CD14-positive monocyte (primary cell): ENCODE measurements at regions not wholly inside any gene's neighbourhood (a gene's known extent, or its start where the extent isn't known, plus 50 kb on each side); places are given as distances from the start of the nearest gene placed in this dataset.

Source experiments
- DNase-seq, 3 donors: peaks; one replicate each; pipeline ENCODE4 v3.0.0-alpha.2; 2011 to 2022
- H2AFZ ChIP-seq: 2 replicates; pipeline ENCODE4 v1.6.0; 2012; ENCODE audit warnings: mild to moderate bottlenecking, low read depth, low read length, inconsistent platforms; ENCODE audit not compliant: insufficient read depth, poor library complexity, severe bottlenecking
- H3K27ac ChIP-seq, 2 donors: 1 replicate in 1 of 2; 2 replicates in 1 of 2; pipeline ENCODE4 v1.5.1; 2012 to 2013; ENCODE audit warnings: low read length in 2 of 2, control low read depth in 1 of 2, inconsistent platforms in 1 of 2, low read depth in 1 of 2, mild to moderate bottlenecking in 1 of 2
- H3K27me3 ChIP-seq, 2 donors: one replicate each; pipeline versions ENCODE4 v1.6.0 to v1.6.1; 2011 to 2013; ENCODE audit warnings: low read length in 2 of 2; ENCODE audit not compliant: control insufficient read depth in 2 of 2, insufficient read depth in 2 of 2
- H3K36me3 ChIP-seq, 2 donors: replicated peaks in 1 of 2; 1 replicate in 1 of 2; 2 replicates in 1 of 2; pipeline versions ENCODE4 v1.5.1 to v1.6.1; 2012 to 2013; ENCODE audit warnings: low read length in 2 of 2, control low read depth in 1 of 2, inconsistent platforms in 1 of 2, mild to moderate bottlenecking in 1 of 2; ENCODE audit not compliant: insufficient read depth in 2 of 2, control insufficient read depth in 1 of 2
- H3K4me1 ChIP-seq, 2 donors: 1 replicate in 1 of 2; 2 replicates in 1 of 2; pipeline versions ENCODE4 v1.5.1 to v1.6.1; 2012 to 2013; ENCODE audit warnings: low read length in 2 of 2, control low read depth in 1 of 2, inconsistent platforms in 1 of 2, mild to moderate bottlenecking in 1 of 2, moderate library complexity in 1 of 2; ENCODE audit not compliant: insufficient read depth in 2 of 2, control insufficient read depth in 1 of 2
- H3K4me2 ChIP-seq: replicated peaks from 2 replicates; pipeline ENCODE3; 2012; ENCODE audit warnings: low read length, moderate library complexity, mild to moderate bottlenecking; ENCODE audit not compliant: poor library complexity, severe bottlenecking; ENCODE audit errors: extremely low read depth
- H3K4me3 ChIP-seq, 3 experiments: fragments of 200-600 bp in 1 of 3; sonication (generic) in 1 of 3; replicated peaks in 1 of 3; 1 replicate in 2 of 3; 2 replicates in 1 of 3; pipeline ENCODE4 v1.5.1; 2011 to 2013; ENCODE audit warnings: low read length in 3 of 3, mild to moderate bottlenecking in 3 of 3, control low read depth in 2 of 3, low read depth in 2 of 3, inconsistent platforms in 1 of 3, moderate library complexity in 1 of 3
- H3K79me2 ChIP-seq: 2 replicates; pipeline ENCODE4 v1.6.0; 2012; ENCODE audit warnings: mild to moderate bottlenecking, control low read depth, inconsistent platforms, low read length, moderate library complexity; ENCODE audit not compliant: insufficient read depth
- H3K9ac ChIP-seq: 2 replicates; pipeline ENCODE4 v1.6.0; 2017; ENCODE audit warnings: low read length, mild to moderate bottlenecking; ENCODE audit not compliant: insufficient read depth, poor library complexity, severe bottlenecking
- H3K9me3 ChIP-seq, 2 donors: replicated peaks in 1 of 2; 1 replicate in 1 of 2; 2 replicates in 1 of 2; pipeline versions ENCODE4 v1.5.1 to v1.6.1; 2012 to 2013; ENCODE audit warnings: low read length in 2 of 2, control low read depth in 1 of 2; ENCODE audit not compliant: control insufficient read depth in 1 of 2, insufficient read depth in 1 of 2
- H4K20me1 ChIP-seq: 2 replicates; pipeline ENCODE4 v1.6.0; 2012; ENCODE audit warnings: mild to moderate bottlenecking, low read length, control low read depth, moderate library complexity; ENCODE audit not compliant: insufficient read depth
- H3K27ac Mint-ChIP-seq, 7 donors: one replicate each; pipeline ENCODE4 v1.8.0; 2020; ENCODE audit warnings: mild to moderate bottlenecking in 7 of 7, mixed read lengths in 7 of 7, moderate library complexity in 6 of 7, inconsistent platforms in 2 of 7
- H3K27me3 Mint-ChIP-seq, 3 donors: one replicate each; pipeline ENCODE4 v1.8.0; 2021 to 2022; ENCODE audit warnings: low read depth in 3 of 3, mild to moderate bottlenecking in 3 of 3, mixed read lengths in 3 of 3, moderate library complexity in 3 of 3, inconsistent platforms in 1 of 3
- H3K36me3 Mint-ChIP-seq, 2 donors: one replicate each; pipeline ENCODE4 v1.8.0; 2020; ENCODE audit warnings: mixed read lengths in 2 of 2, inconsistent platforms in 1 of 2, mild to moderate bottlenecking in 1 of 2
- H3K4me1 Mint-ChIP-seq: one replicate; pipeline ENCODE4 v1.8.0; 2020; ENCODE audit warnings: mild to moderate bottlenecking, mixed read lengths
- H3K4me3 Mint-ChIP-seq, 2 donors: one replicate each; pipeline ENCODE4 v1.8.0; 2020; ENCODE audit warnings: mild to moderate bottlenecking in 2 of 2, mixed read lengths in 2 of 2, moderate library complexity in 1 of 2
- H3K9me3 Mint-ChIP-seq, 7 donors: one replicate each; pipeline ENCODE4 v1.8.0; 2020 to 2022; ENCODE audit warnings: mixed read lengths in 7 of 7, mild to moderate bottlenecking in 6 of 7, moderate library complexity in 6 of 7, inconsistent platforms in 2 of 7
- WGBS: methylation state at CpG from one replicate; pipeline ENCODE4 v1.1.5; 2013; ENCODE audit warnings: missing lambda C conversion rate; ENCODE audit not compliant: insufficient coverage; 5-methylcytosine and 5-hydroxymethylcytosine counted together
- intact Hi-C, 2 donors: fragments of 100-400 bp; cut with micrococcal nuclease; formaldehyde crosslinking; loops; one replicate each; pipeline versions ENCODE4 v1.15.0 to v1.15.1; 2023
- TF ChIP-seq, protein P1 (sequence below): fragments of 200-600 bp; IDR thresholded peaks from one replicate; pipeline ENCODE4 v1.8.0; 2022; ENCODE audit warnings: antibody characterized with exemption, mild to moderate bottlenecking

DNA sequence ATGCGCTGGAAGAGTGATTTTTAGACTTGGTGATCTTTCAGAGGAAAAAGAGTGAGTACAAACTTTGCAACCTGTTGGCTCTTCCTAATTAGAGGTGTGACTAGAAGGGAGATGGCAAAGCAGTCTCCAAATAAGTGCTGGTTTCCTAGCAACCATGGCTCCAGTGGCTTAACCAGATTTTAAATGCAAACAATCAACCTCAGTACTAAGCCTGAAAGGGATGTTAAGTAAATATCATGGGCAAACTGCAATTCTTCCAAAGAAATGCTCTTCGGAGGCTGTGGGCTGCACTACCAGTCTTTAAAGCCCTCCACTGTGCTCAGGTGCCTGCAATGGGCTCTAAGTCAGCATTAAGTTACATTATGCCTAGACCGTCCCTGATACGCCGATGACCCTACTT lies 678.1 kb upstream of the CCDC54 start:
- Histone ChIP-seq H3K27ac (no peak overlapping the region), H3K79me2 (no peaks in the 10 kb centered on the region), H3K4me3 (no peak overlapping the region), H3K9ac (no peak overlapping the region), H2AFZ (no peak overlapping the region), H3K27me3 (no peaks in the 10 kb centered on the region), H3K9me3 (peaks cover 0 to 7% of the 10 kb centered on the region in 2 donors), H3K4me2 (no peak overlapping the region), H3K36me3 (no peaks in the 10 kb centered on the region), H3K4me1 (no peaks in the 10 kb centered on the region), H4K20me1 (no peaks in the 10 kb centered on the region)
- peaks cover 0 to 2% (median 0%) of the 10 kb centered on the region in 3 donors for H3K27me3 Mint-ChIP-seq
- intact Hi-C loops = no loop called here
- H3K4me1 Mint-ChIP-seq = no peaks in the 10 kb centered on the region
- H3K27ac Mint-ChIP-seq = no peak overlapping the region
- TF ChIP-seq, protein P1, sequence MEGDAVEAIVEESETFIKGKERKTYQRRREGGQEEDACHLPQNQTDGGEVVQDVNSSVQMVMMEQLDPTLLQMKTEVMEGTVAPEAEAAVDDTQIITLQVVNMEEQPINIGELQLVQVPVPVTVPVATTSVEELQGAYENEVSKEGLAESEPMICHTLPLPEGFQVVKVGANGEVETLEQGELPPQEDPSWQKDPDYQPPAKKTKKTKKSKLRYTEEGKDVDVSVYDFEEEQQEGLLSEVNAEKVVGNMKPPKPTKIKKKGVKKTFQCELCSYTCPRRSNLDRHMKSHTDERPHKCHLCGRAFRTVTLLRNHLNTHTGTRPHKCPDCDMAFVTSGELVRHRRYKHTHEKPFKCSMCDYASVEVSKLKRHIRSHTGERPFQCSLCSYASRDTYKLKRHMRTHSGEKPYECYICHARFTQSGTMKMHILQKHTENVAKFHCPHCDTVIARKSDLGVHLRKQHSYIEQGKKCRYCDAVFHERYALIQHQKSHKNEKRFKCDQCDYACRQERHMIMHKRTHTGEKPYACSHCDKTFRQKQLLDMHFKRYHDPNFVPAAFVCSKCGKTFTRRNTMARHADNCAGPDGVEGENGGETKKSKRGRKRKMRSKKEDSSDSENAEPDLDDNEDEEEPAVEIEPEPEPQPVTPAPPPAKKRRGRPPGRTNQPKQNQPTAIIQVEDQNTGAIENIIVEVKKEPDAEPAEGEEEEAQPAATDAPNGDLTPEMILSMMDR = no peak
- no peaks in the 10 kb centered on the region for H3K36me3 Mint-ChIP-seq
- peaks cover 0 to 8% (median 2%) of the 10 kb centered on the region in 7 donors for H3K9me3 Mint-ChIP-seq
- DNase-seq = no peak
- 92% methylated on average over 4 of the region's 5 CpGs for WGBS
- no peak overlapping the region for H3K4me3 Mint-ChIP-seq

DNA sequence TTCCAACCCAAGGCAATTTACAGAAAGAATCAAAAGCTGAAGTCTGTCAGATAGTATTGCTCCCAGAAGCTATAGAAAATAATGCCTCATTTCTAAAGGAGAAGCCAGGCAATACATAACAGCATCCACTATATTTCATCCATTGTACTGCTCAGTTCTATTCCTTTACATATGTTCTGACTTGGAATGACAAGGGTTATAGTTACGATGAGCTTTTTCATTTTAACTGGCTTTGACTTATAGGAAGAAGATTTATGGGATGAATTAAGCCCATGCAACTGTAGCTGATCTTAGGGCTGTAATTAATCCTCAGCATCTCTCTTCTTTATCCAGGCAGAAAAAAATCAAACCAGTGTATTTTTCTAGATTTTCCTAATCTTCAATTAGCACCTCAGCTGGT lies 676.3 kb upstream of the CCDC54 start:
- H3K9ac ChIP-seq = no peak overlapping the region
- H3K27ac ChIP-seq = no peak overlapping the region
- no peaks in the 10 kb centered on the region for H4K20me1 ChIP-seq
- H3K36me3 Mint-ChIP-seq = no peaks in the 10 kb centered on the region
- no peaks in the 10 kb centered on the region for H3K27me3 ChIP-seq
- TF ChIP-seq, protein P1 = no peak
- H3K4me1 Mint-ChIP-seq = no peaks in the 10 kb centered on the region
- peaks cover 0 to 2% (median 0%) of the 10 kb centered on the region in 3 donors for H3K27me3 Mint-ChIP-seq
- H3K4me3 Mint-ChIP-seq = no peak overlapping the region
- peaks cover 0 to 7% of the 10 kb centered on the region in 2 donors for H3K9me3 ChIP-seq
- no peak overlapping the region for H3K4me3 ChIP-seq
- no peaks in the 10 kb centered on the region for H3K79me2 ChIP-seq
- no CpG with 5 or more reads among the region's 1 CpG for WGBS
- intact Hi-C loops = no loop called here
- no peak overlapping the region for H3K27ac Mint-ChIP-seq
- H3K4me2 ChIP-seq = no peak overlapping the region
- peaks cover 0 to 9% (median 2%) of the 10 kb centered on the region in 7 donors for H3K9me3 Mint-ChIP-seq
- no peaks in the 10 kb centered on the region for H3K4me1 ChIP-seq
- no peak for DNase-seq
- no peak overlapping the region for H2AFZ ChIP-seq
- H3K36me3 ChIP-seq = no peaks in the 10 kb centered on the region
